Gastrocnemius medialis (tissue), 4 donors: ENCODE measurements at regions not wholly inside any gene's neighbourhood (a gene's known extent, or its start where the extent isn't known, plus 50 kb on each side); places are given as distances from the start of the nearest gene placed in this dataset.

Source experiments
- ATAC-seq, 2 donors: fragments of 150-250 bp; one replicate each; pipeline ENCODE4 v1.9.1; 2016
- DNase-seq, 2 donors: peaks; one replicate each; pipeline ENCODE4 v3.0.0-alpha.2; 2019
- H3K27ac ChIP-seq, 4 donors: fragments of 200-600 bp; sonication (generic); 1 replicate in 1 of 4; 2 replicates in 3 of 4; pipeline ENCODE4 v1.5.1; 2016 to 2018; ENCODE audit warnings: mild to moderate bottlenecking in 2 of 4, moderate library complexity in 1 of 4
- H3K27me3 ChIP-seq, 3 donors: fragments of 200-600 bp; sonication (generic) in 2 of 3; 1 replicate in 1 of 3; 2 replicates in 2 of 3; pipeline versions ENCODE4 v1.5.1 to v1.6.0; 2016 to 2019; ENCODE audit warnings: mild to moderate bottlenecking in 1 of 3, moderate library complexity in 1 of 3
- H3K36me3 ChIP-seq, 2 donors: fragments of 200-600 bp; sonication (generic) in 1 of 2; one replicate each; pipeline ENCODE4 v1.5.1; 2017 to 2018
- H3K4me1 ChIP-seq, 2 donors: fragments of 200-600 bp; sonication (generic) in 1 of 2; one replicate each; pipeline ENCODE4 v1.5.1; 2016 to 2017; ENCODE audit warnings: mild to moderate bottlenecking in 2 of 2
- H3K4me3 ChIP-seq, 4 donors: fragments of 200-600 bp; sonication (generic) in 3 of 4; 1 replicate in 1 of 4; 2 replicates in 3 of 4; pipeline ENCODE4 v1.5.1; 2016 to 2019; ENCODE audit warnings: mild to moderate bottlenecking in 2 of 4
- H3K9me3 ChIP-seq, 3 donors: fragments of 200-600 bp; sonication (generic) in 2 of 3; 1 replicate in 1 of 3; 2 replicates in 2 of 3; pipeline ENCODE4 v1.5.1; 2016 to 2019
- CTCF ChIP-seq, 5 experiments: fragments of 450-650 bp in 3 of 5; fragments of 200-600 bp in 2 of 5; sonication (generic) in 2 of 5; IDR thresholded peaks in 4 of 5; conservative IDR thresholded peaks in 1 of 5; 1 replicate in 4 of 5; 2 replicates in 1 of 5; pipeline ENCODE4 v1.5.1; 2016 to 2019; ENCODE audit warnings: antibody characterized with exemption in 5 of 5, mild to moderate bottlenecking in 3 of 5, moderate library complexity in 3 of 5
- POLR2A ChIP-seq, 2 donors: fragments of 450-650 bp; IDR thresholded peaks; one replicate each; pipeline ENCODE4 v1.6.1; 2017; ENCODE audit warnings: antibody characterized with exemption in 2 of 2, mild to moderate bottlenecking in 2 of 2, moderate library complexity in 2 of 2
- in situ Hi-C, 4 donors: fragments of 200-750 bp; cut with MboI; loops; one replicate each; pipeline versions ENCODE4 v1.15.0 to v1.8.0; 2017; ENCODE audit warnings: low sequenced_read_pairs in 4 of 4
- intact Hi-C: fragments of 100-400 bp; cut with DNase I; formaldehyde crosslinking; loops from one replicate; pipeline ENCODE4 v1.15.1; 2023; ENCODE audit warnings: low total_unique reads

GRCh38 chr6:2468601-2468955, 223.2 kb upstream of the GMDS start:
- Histone ChIP-seq H3K36me3 (no peaks in the 10 kb centered on the region), H3K27me3 (peaks cover 0 to 7% (median 0%) of the 10 kb centered on the region in 3 donors), H3K27ac (no peak overlapping the region), H3K4me3 (no peak overlapping the region), H3K9me3 (no peaks in the 10 kb centered on the region), H3K4me1 (no peaks in the 10 kb centered on the region)
- no peak for ATAC-seq
- DNase-seq, result no peak
- in situ Hi-C loops (no loop called here), intact Hi-C loops (no loop called here)
- TF ChIP-seq CTCF (IDR thresholded peaks at IDR 0.05 in 4 of 5, conservative IDR thresholded peaks at IDR 0.05 in 1 of 5), result no peak

- ATAC-seq, result no peak
- no peak for DNase-seq
- no peaks in the 10 kb centered on the region for H3K36me3 ChIP-seq
- H3K4me1 ChIP-seq, result no peaks in the 10 kb centered on the region
- in situ Hi-C loops, result no loop called here
- no peak overlapping the region for H3K27ac ChIP-seq
- no peaks in the 10 kb centered on the region for H3K9me3 ChIP-seq
- TF ChIP-seq POLR2A (IDR thresholded peaks at IDR 0.05) (no peak), CTCF (IDR thresholded peaks at IDR 0.05 in 4 of 5, conservative IDR thresholded peaks at IDR 0.05 in 1 of 5) (no peak)
- peaks cover 0 to 7% (median 0%) of the 10 kb centered on the region in 3 donors for H3K27me3 ChIP-seq
- intact Hi-C loops, result no loop called here
- H3K4me3 ChIP-seq, result no peak overlapping the region
Measured at GRCh38 chr6:2467929-2468600, 222.7 kb upstream of the GMDS start.

- intact Hi-C loops, result no loop called here
- Histone ChIP-seq H3K27me3 (peaks cover 0 to 7% (median 0%) of the 10 kb centered on the region in 3 donors), H3K4me1 (no peaks in the 10 kb centered on the region), H3K36me3 (no peaks in the 10 kb centered on the region), H3K4me3 (no peak overlapping the region), H3K27ac (no peak overlapping the region), H3K9me3 (no peaks in the 10 kb centered on the region)
- in situ Hi-C loops, result no loop called here
- TF ChIP-seq CTCF (IDR thresholded peaks at IDR 0.05 in 4 of 5, conservative IDR thresholded peaks at IDR 0.05 in 1 of 5), result no peak
- TF ChIP-seq POLR2A (IDR thresholded peaks at IDR 0.05), result no peak
- DNase-seq (no peak), ATAC-seq (no peak)
Measured at GRCh38 chr6:2465336-2465735, 219.9 kb upstream of the GMDS start.

- TF ChIP-seq POLR2A (IDR thresholded peaks at IDR 0.05), result no peak
- TF ChIP-seq CTCF (IDR thresholded peaks at IDR 0.05 in 4 of 5, conservative IDR thresholded peaks at IDR 0.05 in 1 of 5), result no peak
- Histone ChIP-seq H3K4me1 (no peaks in the 10 kb centered on the region), H3K27me3 (peaks cover 0 to 7% (median 0%) of the 10 kb centered on the region in 3 donors), H3K9me3 (no peaks in the 10 kb centered on the region), H3K4me3 (no peak overlapping the region), H3K36me3 (no peaks in the 10 kb centered on the region), H3K27ac (no peak overlapping the region)
- ATAC-seq, result no peak
- intact Hi-C loops (no loop called here), in situ Hi-C loops (no loop called here)
- DNase-seq, result no peak
Measured at GRCh38 chr6:2464641-2465040, 219.2 kb upstream of the GMDS start.

GRCh38 chr6:2462831-2463230, 217.4 kb upstream of the GMDS start:
- in situ Hi-C loops, result no loop called here
- TF ChIP-seq POLR2A (IDR thresholded peaks at IDR 0.05), result no peak
- TF ChIP-seq CTCF (IDR thresholded peaks at IDR 0.05 in 4 of 5, conservative IDR thresholded peaks at IDR 0.05 in 1 of 5), result no peak

More at GRCh38 chr6:2462831-2463230, 217.4 kb upstream of the GMDS start:
- intact Hi-C loops, result no loop called here
- no peaks in the 10 kb centered on the region for H3K9me3 ChIP-seq
- H3K36me3 ChIP-seq, result no peaks in the 10 kb centered on the region
- H3K4me1 ChIP-seq, result no peaks in the 10 kb centered on the region
- no peak overlapping the region for H3K4me3 ChIP-seq
- DNase-seq (no peak), ATAC-seq (no peak)
- H3K27me3 ChIP-seq, result peaks cover 0 to 7% (median 0%) of the 10 kb centered on the region in 3 donors
- H3K27ac ChIP-seq, result no peak overlapping the region
